Chondrocyte (in vitro differentiated cells): ENCODE measurements at regions not wholly inside any gene's neighbourhood (a gene's known extent, or its start where the extent isn't known, plus 50 kb on each side); places are given as distances from the start of the nearest gene placed in this dataset.

Experiments used
- DNase-seq: peaks from one replicate; pipeline ENCODE4 v3.0.0; 2021; ENCODE audit warnings: mixed read lengths, low spot score
- H3K27ac Mint-ChIP-seq: one replicate; pipeline ENCODE4 v1.8.0; 2021; ENCODE audit warnings: mild to moderate bottlenecking, moderate library complexity, mixed read lengths; ENCODE audit not compliant: unreplicated experiment
- H3K27me3 Mint-ChIP-seq: 2 replicates; pipeline ENCODE4 v1.8.0; 2021; ENCODE audit warnings: low read depth, mixed read lengths
- H3K36me3 Mint-ChIP-seq: 2 replicates; pipeline ENCODE4 v1.8.0; 2021; ENCODE audit warnings: low read depth, mixed read lengths
- H3K4me1 Mint-ChIP-seq: 2 replicates; pipeline ENCODE4 v1.8.0; 2021; ENCODE audit warnings: low read depth, mild to moderate bottlenecking, mixed read lengths
- H3K4me3 Mint-ChIP-seq: one replicate; pipeline ENCODE4 v1.8.0; 2021; ENCODE audit warnings: mild to moderate bottlenecking, moderate library complexity, mixed read lengths; ENCODE audit not compliant: unreplicated experiment
- H3K9me3 Mint-ChIP-seq: 2 replicates; pipeline ENCODE4 v1.8.0; 2021; ENCODE audit warnings: low read depth, mixed read lengths
- TF ChIP-seq, protein P1 (sequence below): fragments of 200-600 bp; sonication (generic); IDR thresholded peaks from 2 replicates; pipeline ENCODE4 v1.5.0; 2021; ENCODE audit warnings: antibody characterized with exemption, mild to moderate bottlenecking, moderate library complexity

DNA sequence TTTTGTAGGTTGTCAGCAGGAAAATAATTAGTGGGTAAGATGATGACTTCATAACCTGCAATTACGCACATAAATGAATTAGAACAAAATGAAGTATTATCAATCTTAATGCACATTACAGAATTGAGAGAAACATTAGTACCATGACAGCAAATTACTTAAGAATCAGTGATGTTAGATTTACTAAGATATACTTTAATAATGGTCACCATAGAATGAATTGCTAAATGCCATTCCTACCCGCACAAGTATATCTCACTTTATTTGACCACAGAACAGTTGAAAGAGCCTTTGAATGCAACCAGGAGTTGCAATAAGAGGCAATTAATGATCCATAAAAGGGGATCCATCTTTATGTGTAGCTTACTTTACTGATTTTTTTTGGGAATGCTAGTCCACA lies 816.4 kb upstream of the AGA start:
- peaks cover 12% of the 10 kb centered on the region for H3K9me3 Mint-ChIP-seq
- no peak overlapping the region for H3K4me3 Mint-ChIP-seq
- H3K4me1 Mint-ChIP-seq: no peaks in the 10 kb centered on the region
- H3K36me3 Mint-ChIP-seq: no peaks in the 10 kb centered on the region
- TF ChIP-seq, protein P1, sequence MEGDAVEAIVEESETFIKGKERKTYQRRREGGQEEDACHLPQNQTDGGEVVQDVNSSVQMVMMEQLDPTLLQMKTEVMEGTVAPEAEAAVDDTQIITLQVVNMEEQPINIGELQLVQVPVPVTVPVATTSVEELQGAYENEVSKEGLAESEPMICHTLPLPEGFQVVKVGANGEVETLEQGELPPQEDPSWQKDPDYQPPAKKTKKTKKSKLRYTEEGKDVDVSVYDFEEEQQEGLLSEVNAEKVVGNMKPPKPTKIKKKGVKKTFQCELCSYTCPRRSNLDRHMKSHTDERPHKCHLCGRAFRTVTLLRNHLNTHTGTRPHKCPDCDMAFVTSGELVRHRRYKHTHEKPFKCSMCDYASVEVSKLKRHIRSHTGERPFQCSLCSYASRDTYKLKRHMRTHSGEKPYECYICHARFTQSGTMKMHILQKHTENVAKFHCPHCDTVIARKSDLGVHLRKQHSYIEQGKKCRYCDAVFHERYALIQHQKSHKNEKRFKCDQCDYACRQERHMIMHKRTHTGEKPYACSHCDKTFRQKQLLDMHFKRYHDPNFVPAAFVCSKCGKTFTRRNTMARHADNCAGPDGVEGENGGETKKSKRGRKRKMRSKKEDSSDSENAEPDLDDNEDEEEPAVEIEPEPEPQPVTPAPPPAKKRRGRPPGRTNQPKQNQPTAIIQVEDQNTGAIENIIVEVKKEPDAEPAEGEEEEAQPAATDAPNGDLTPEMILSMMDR: no peak
- H3K27ac Mint-ChIP-seq: no peak overlapping the region
- H3K27me3 Mint-ChIP-seq: no peaks in the 10 kb centered on the region
- no peak for DNase-seq

DNA sequence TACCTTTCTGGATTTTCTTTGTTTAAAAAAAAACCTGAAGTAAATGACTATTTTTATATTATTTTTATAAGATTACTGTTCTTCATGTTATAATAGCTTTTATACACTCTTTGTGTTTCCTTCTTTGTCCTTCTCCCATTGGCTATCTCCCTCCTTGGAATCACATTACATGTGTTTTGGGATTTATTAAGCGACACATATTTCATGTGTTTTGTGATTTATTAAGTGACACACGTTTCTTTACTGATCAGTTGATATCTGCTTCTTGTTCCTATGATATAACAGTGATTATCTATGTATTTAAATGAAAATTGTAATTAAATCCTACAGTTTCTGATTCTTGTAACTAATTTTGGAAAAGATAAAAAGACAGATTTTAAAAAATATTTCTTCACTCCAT lies 817.3 kb upstream of the AGA start:
- TF ChIP-seq, protein P1: no peak
- no peak overlapping the region for H3K4me3 Mint-ChIP-seq

DNA sequence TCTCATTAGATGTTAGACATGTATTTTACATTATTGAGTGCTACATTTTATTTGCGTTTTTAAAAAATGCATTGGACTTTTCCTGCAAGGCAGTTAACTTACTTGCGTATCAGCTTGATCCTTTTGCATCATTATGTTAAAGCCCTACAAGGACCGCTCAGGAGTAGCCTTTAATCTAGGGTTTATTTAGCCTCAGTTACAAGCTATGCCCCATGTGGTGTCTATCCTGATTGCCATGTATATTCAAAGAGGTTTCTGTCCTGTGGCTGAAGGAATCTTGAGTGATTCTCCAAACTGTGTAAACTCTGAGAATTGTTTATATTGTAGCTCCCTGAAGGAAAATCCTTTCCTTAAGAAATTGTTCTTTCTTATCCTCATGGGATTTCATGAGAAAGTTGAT lies 821.8 kb upstream of the AGA start:
- H3K36me3 Mint-ChIP-seq: no peaks in the 10 kb centered on the region
- TF ChIP-seq, protein P1: no peak
- no peak overlapping the region for H3K4me3 Mint-ChIP-seq

More for the DNA sequence above, 817.3 kb upstream of the AGA start:
- Mint-ChIP-seq H3K27me3 (no peaks in the 10 kb centered on the region), H3K36me3 (no peaks in the 10 kb centered on the region), H3K27ac (no peak overlapping the region), H3K4me1 (no peaks in the 10 kb centered on the region), H3K9me3 (peaks cover 8% of the 10 kb centered on the region)
- DNase-seq: no peak

DNA sequence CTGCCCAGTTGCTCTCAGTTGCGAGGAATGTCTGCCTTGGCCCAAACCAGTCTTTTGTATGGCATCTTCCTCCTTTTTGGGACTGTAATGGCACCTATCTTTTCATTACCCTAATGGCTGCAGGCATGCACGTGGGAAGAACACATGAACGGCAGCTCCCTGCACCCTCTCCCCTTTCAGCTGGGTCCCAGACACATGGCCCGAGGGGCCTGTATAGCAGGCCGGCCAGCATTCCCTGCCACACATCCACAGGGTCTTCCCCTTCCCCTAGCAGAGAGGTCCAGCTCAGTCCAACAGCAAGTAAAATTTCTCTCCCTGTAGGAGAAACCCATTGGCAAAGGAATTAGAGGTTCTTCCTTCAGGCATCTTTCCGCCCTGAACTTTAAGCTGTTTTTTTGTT lies 829.1 kb upstream of the AGA start:
- Mint-ChIP-seq H3K27ac (no peak overlapping the region), H3K4me1 (no peaks in the 10 kb centered on the region), H3K4me3 (no peak overlapping the region), H3K27me3 (no peaks in the 10 kb centered on the region), H3K36me3 (no peaks in the 10 kb centered on the region), H3K9me3 (no peaks in the 10 kb centered on the region)
- TF ChIP-seq, protein P1: no peak
- DNase-seq: no peak

More for the DNA sequence above, 821.8 kb upstream of the AGA start:
- Mint-ChIP-seq H3K27me3 (peaks cover 2% of the 10 kb centered on the region), H3K4me1 (no peaks in the 10 kb centered on the region), H3K27ac (no peak overlapping the region), H3K9me3 (peaks cover 3% of the 10 kb centered on the region)
- no peak for DNase-seq

DNA sequence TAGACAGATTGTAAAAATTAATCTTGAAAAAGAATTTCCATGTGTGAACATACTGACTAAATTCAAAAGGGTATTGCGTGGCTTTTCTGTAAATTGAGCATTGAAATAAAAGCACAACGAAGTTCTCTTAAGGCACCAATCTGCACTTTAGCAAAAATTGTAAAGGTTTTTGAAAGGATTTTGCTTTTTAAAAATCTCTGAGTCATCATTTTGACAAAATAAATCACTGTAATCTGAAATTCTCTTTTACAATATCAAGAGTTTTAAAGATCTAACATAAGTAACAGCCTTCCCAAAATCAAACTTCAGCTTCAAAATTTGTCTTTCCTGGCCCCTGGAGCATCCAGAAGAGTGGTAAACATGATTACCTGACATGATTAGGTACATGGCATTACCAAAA lies 830.9 kb upstream of the AGA start:
- H3K27me3 Mint-ChIP-seq: no peaks in the 10 kb centered on the region
- H3K4me3 Mint-ChIP-seq: no peak overlapping the region
- DNase-seq: no peak
- no peaks in the 10 kb centered on the region for H3K36me3 Mint-ChIP-seq
- H3K4me1 Mint-ChIP-seq: no peaks in the 10 kb centered on the region
- no peaks in the 10 kb centered on the region for H3K9me3 Mint-ChIP-seq
- TF ChIP-seq, protein P1: no peak
- no peak overlapping the region for H3K27ac Mint-ChIP-seq
